HG03095 (cell line): ENCODE measurements at regions not wholly inside any gene's neighbourhood (a gene's known extent, or its start where the extent isn't known, plus 50 kb on each side); places are given as distances from the start of the nearest gene placed in this dataset.

Experiments used
- ATAC-seq: cut with Tn5 transposase; IDR thresholded peaks from one replicate; pipeline ENCODE4 v1.9.1; 2021; ENCODE audit warnings: moderate library complexity; ENCODE audit not compliant: unreplicated experiment

- ATAC-seq: no peak
Observed at GRCh38 chr12:127205781-127206555, 1061.0 kb upstream of the TMEM132C start.

GRCh38 chr12:127209318-127209717 is 1057.7 kb upstream of the TMEM132C start:
- ATAC-seq: no peak

GRCh38 chr12:127214186-127214585 is 1052.8 kb upstream of the TMEM132C start:
- ATAC-seq: no peak

- no peak for ATAC-seq
Observed at GRCh38 chr12:127223011-127223410, 1044.0 kb upstream of the TMEM132C start.

GRCh38 chr12:127223731-127224130 is 1043.2 kb upstream of the TMEM132C start:
- no peak for ATAC-seq

- no peak for ATAC-seq
Observed at GRCh38 chr12:127230843-127231260, 1036.1 kb upstream of the TMEM132C start.

GRCh38 chr12:127231371-127231770 is 1035.6 kb upstream of the TMEM132C start:
- no peak for ATAC-seq

- ATAC-seq: no peak
Observed at GRCh38 chr12:127233016-127233415, 1034.0 kb upstream of the TMEM132C start.

GRCh38 chr12:127235761-127236160 is 1031.2 kb upstream of the TMEM132C start:
- ATAC-seq: no peak

GRCh38 chr12:127236491-127236890 is 1030.5 kb upstream of the TMEM132C start:
- no peak for ATAC-seq

- ATAC-seq: no peak
Observed at GRCh38 chr12:127237151-127237550, 1029.8 kb upstream of the TMEM132C start.

- no peak for ATAC-seq
Observed at GRCh38 chr12:127238107-127238506, 1028.9 kb upstream of the TMEM132C start.

GRCh38 chr12:127239781-127240180 is 1027.2 kb upstream of the TMEM132C start:
- no peak for ATAC-seq

- ATAC-seq: no peak
Observed at GRCh38 chr12:127240249-127240929, 1026.6 kb upstream of the TMEM132C start.

GRCh38 chr12:127241072-127241817 is 1025.7 kb upstream of the TMEM132C start:
- no peak for ATAC-seq

GRCh38 chr12:127245009-127245408 is 1022.0 kb upstream of the TMEM132C start:
- no peak for ATAC-seq

- ATAC-seq: no peak
Observed at GRCh38 chr12:127245437-127245836, 1021.5 kb upstream of the TMEM132C start.

- no peak for ATAC-seq
Observed at GRCh38 chr12:127247937-127248336, 1019.0 kb upstream of the TMEM132C start.

- no peak for ATAC-seq
Observed at GRCh38 chr12:127249428-127249827, 1017.5 kb upstream of the TMEM132C start.

- ATAC-seq: no peak
Observed at GRCh38 chr12:127253797-127254327, 1013.1 kb upstream of the TMEM132C start.

GRCh38 chr12:127254420-127254955 is 1012.5 kb upstream of the TMEM132C start:
- ATAC-seq: no peak
